H1 (cell line): ENCODE measurements at regions not wholly inside any gene's neighbourhood (a gene's known extent, or its start where the extent isn't known, plus 50 kb on each side); places are given as distances from the start of the nearest gene placed in this dataset.

ENCODE experiments used
- CTCF ChIA-PET: fragments of 300-600 bp; sonication (Branson Sonifier 250); formaldehyde crosslinking; loops from one replicate; lab custom pipeline; 2021; ENCODE audit not compliant: partially characterized antibody; lab: Charles Lee
- POLR2A ChIA-PET: fragments of 300-600 bp; sonication (Branson Sonifier 250); formaldehyde crosslinking; loops from one replicate; lab custom pipeline; 2021; ENCODE audit warnings: inconsistent platforms; ENCODE audit not compliant: partially characterized antibody; lab: Charles Lee
- DNase-seq, 2 experiments: peaks; one replicate each; pipeline versions ENCODE4 v3.0.0 to v3.0.0-alpha.2; 2010 to 2022; ENCODE audit warnings: low spot score in 2 of 2, low read depth in 1 of 2, mixed read lengths in 1 of 2
- FAIRE-seq: peaks from 2 replicates; lab custom pipeline; 2011; peaks lifted over from hg19 to GRCh38; lab: Jason Lieb, UNC
- H2AFZ ChIP-seq: 2 replicates; pipeline ENCODE4 v1.8.1; 2012; ENCODE audit warnings: low read length, inconsistent platforms
- H2AK5ac ChIP-seq: 2 replicates; pipeline ENCODE4 v1.6.1; 2013; ENCODE audit warnings: low read depth, low read length
- H2BK120ac ChIP-seq: replicated peaks from 2 replicates; pipeline ENCODE3; 2013; ENCODE audit warnings: low read depth, low read length, inconsistent platforms
- H2BK12ac ChIP-seq: 2 replicates; pipeline ENCODE4 v1.6.1; 2013; ENCODE audit warnings: low read depth, low read length
- H2BK15ac ChIP-seq: 2 replicates; pipeline ENCODE4 v1.6.1; 2013; ENCODE audit warnings: low read length
- H2BK20ac ChIP-seq: 2 replicates; pipeline ENCODE4 v1.6.1; 2013; ENCODE audit warnings: low read length
- H2BK5ac ChIP-seq: 2 replicates; pipeline ENCODE4 v1.6.1; 2013; ENCODE audit warnings: low read depth, low read length
- H3K14ac ChIP-seq: 2 replicates; pipeline ENCODE4 v1.6.1; 2013; ENCODE audit warnings: inconsistent platforms; ENCODE audit not compliant: insufficient read length
- H3K18ac ChIP-seq: 2 replicates; pipeline ENCODE4 v1.6.1; 2013; ENCODE audit warnings: low read length; ENCODE audit errors: extremely low read depth
- H3K23ac ChIP-seq: 2 replicates; pipeline ENCODE4 v1.6.1; 2013; ENCODE audit warnings: inconsistent platforms; ENCODE audit not compliant: insufficient read length
- H3K23me2 ChIP-seq: 2 replicates; pipeline ENCODE4 v1.6.1; 2013; ENCODE audit warnings: low read depth, low read length
- H3K27ac ChIP-seq: 2 replicates; pipeline ENCODE4 v1.6.1; 2011; ENCODE audit warnings: low read depth, low read length, inconsistent platforms
- H3K27me3 ChIP-seq, 4 experiments: replicated peaks in 1 of 4; 1 replicate in 1 of 4; 2 replicates in 3 of 4; pipeline versions ENCODE4 v1.6.1 to v1.8.1; 2011 to 2013; ENCODE audit warnings: low read length in 3 of 4, mild to moderate bottlenecking in 3 of 4, inconsistent platforms in 2 of 4, mixed read lengths in 2 of 4, moderate library complexity in 1 of 4; ENCODE audit not compliant: control insufficient read depth in 3 of 4, insufficient read depth in 3 of 4; ENCODE audit errors: extremely low read depth in 1 of 4
- H3K36me3 ChIP-seq, 4 experiments: 2 replicates each; pipeline versions ENCODE4 v1.6.1 to v1.8.1; 2011 to 2013; ENCODE audit warnings: mild to moderate bottlenecking in 4 of 4, low read length in 3 of 4, moderate library complexity in 2 of 4, control low read depth in 1 of 4, inconsistent platforms in 1 of 4; ENCODE audit not compliant: insufficient read depth in 4 of 4, control insufficient read depth in 2 of 4
- H3K4ac ChIP-seq: replicated peaks from 2 replicates; pipeline ENCODE3; 2013; ENCODE audit warnings: low read length, low read depth, mixed read lengths, inconsistent platforms; ENCODE audit not compliant: insufficient read length
- H3K4me1 ChIP-seq, 4 experiments: replicated peaks in 1 of 4; 1 replicate in 1 of 4; 2 replicates in 3 of 4; pipeline versions ENCODE4 v1.6.1 to v1.8.1; 2011 to 2013; ENCODE audit warnings: low read length in 3 of 4, inconsistent platforms in 2 of 4, mixed read lengths in 1 of 4; ENCODE audit not compliant: insufficient read depth in 4 of 4, control insufficient read depth in 3 of 4
- H3K4me2 ChIP-seq, 2 experiments: 2 replicates each; pipeline versions ENCODE4 v1.6.1 to v1.8.1; 2011 to 2013; ENCODE audit warnings: low read depth in 2 of 2, low read length in 2 of 2, control low read depth in 1 of 2, inconsistent platforms in 1 of 2, mild to moderate bottlenecking in 1 of 2; ENCODE audit not compliant: insufficient read depth in 1 of 2
- H3K4me3 ChIP-seq, 4 experiments: fragments of 200-600, 300-600 bp in 1 of 4; sonication (generic), shearing (Covaris generic), sonication (Bioruptor Twin) in 1 of 4; 2 replicates each; pipeline versions ENCODE4 v1.5.1 to v1.8.1; 2011 to 2016; ENCODE audit warnings: low read length in 4 of 4, low read depth in 3 of 4, control low read depth in 2 of 4, inconsistent platforms in 2 of 4, mild to moderate bottlenecking in 2 of 4, mixed read lengths in 1 of 4, moderate library complexity in 1 of 4; ENCODE audit not compliant: insufficient read depth in 2 of 4; ENCODE audit errors: extremely low read depth in 1 of 4
- H3K56ac ChIP-seq: replicated peaks from 2 replicates; pipeline ENCODE3; 2013; ENCODE audit warnings: low read depth, mild to moderate bottlenecking, mixed read lengths, low read length, inconsistent platforms; ENCODE audit not compliant: insufficient read length
- H3K79me1 ChIP-seq: 2 replicates; pipeline ENCODE4 v1.6.1; 2013; ENCODE audit warnings: low read depth, low read length, control low read depth
- H3K79me2 ChIP-seq, 2 experiments: 2 replicates each; pipeline versions ENCODE4 v1.6.1 to v1.8.1; 2012 to 2013; ENCODE audit warnings: low read length in 2 of 2, mild to moderate bottlenecking in 2 of 2, inconsistent platforms in 1 of 2; ENCODE audit not compliant: insufficient read depth in 2 of 2, control insufficient read depth in 1 of 2
- H3K9ac ChIP-seq, 4 experiments: replicated peaks in 1 of 4; 1 replicate in 1 of 4; 2 replicates in 3 of 4; pipeline versions ENCODE4 v1.6.1 to v1.8.1; 2011 to 2013; ENCODE audit warnings: low read depth in 3 of 4, low read length in 3 of 4, control low read depth in 2 of 4, mild to moderate bottlenecking in 2 of 4, moderate library complexity in 2 of 4, inconsistent platforms in 1 of 4; ENCODE audit errors: extremely low read depth in 1 of 4
- H3K9me3 ChIP-seq, 2 experiments: 2 replicates each; pipeline versions ENCODE4 v1.6.1 to v1.8.1; 2012 to 2013; ENCODE audit warnings: mild to moderate bottlenecking in 2 of 2, moderate library complexity in 2 of 2, control low read depth in 1 of 2, inconsistent platforms in 1 of 2, low read depth in 1 of 2, low read length in 1 of 2, mixed read lengths in 1 of 2; ENCODE audit not compliant: insufficient read depth in 2 of 2
- H4K20me1 ChIP-seq, 2 experiments: replicated peaks in 1 of 2; 2 replicates each; pipeline versions ENCODE3 to v1.8.1; 2011 to 2013; ENCODE audit warnings: inconsistent platforms in 2 of 2, low read length in 2 of 2, mild to moderate bottlenecking in 1 of 2; ENCODE audit not compliant: insufficient read depth in 2 of 2, control insufficient read depth in 1 of 2
- H4K5ac ChIP-seq: 2 replicates; pipeline ENCODE4 v1.6.1; 2013; ENCODE audit warnings: low read length, low read depth, mixed read lengths, inconsistent platforms; ENCODE audit not compliant: insufficient read length
- H4K8ac ChIP-seq: 2 replicates; pipeline ENCODE4 v1.8.0; 2013; ENCODE audit warnings: mild to moderate bottlenecking, moderate library complexity, low read length, inconsistent platforms; ENCODE audit not compliant: insufficient read depth; ENCODE audit errors: extremely low read depth
- H4K91ac ChIP-seq: replicated peaks from 2 replicates; pipeline ENCODE3; 2013; ENCODE audit warnings: low read length, mixed read lengths, inconsistent platforms; ENCODE audit not compliant: insufficient read length
- ATF2 ChIP-seq: IDR thresholded peaks from 2 replicates; pipeline ENCODE4 v1.6.1; 2012; ENCODE audit warnings: low read length, inconsistent platforms
- CREB1 ChIP-seq: IDR thresholded peaks from 2 replicates; pipeline ENCODE4 v1.6.1; 2012; ENCODE audit warnings: inconsistent platforms
- E2F6 ChIP-seq: IDR thresholded peaks from 2 replicates; pipeline ENCODE4 v1.6.1; 2012; ENCODE audit warnings: inconsistent platforms
- HDAC2 ChIP-seq, 2 experiments: fragments of 300-600 bp in 1 of 2; sonication (generic) in 1 of 2; IDR thresholded peaks; 2 replicates each; pipeline ENCODE4 v1.6.1; 2011 to 2012; ENCODE audit warnings: low read depth in 2 of 2, low read length in 2 of 2, mild to moderate bottlenecking in 2 of 2, moderate library complexity in 2 of 2, borderline replicate concordance in 1 of 2, inconsistent platforms in 1 of 2
- RAD21 ChIP-seq, 2 experiments: IDR thresholded peaks in 1 of 2; conservative IDR thresholded peaks in 1 of 2; 2 replicates each; pipeline ENCODE4 v1.6.1; 2011; ENCODE audit warnings: low read depth in 2 of 2, low read length in 2 of 2, improper control_type of control experiment in 1 of 2, inconsistent platforms in 1 of 2, mild to moderate bottlenecking in 1 of 2, moderate library complexity in 1 of 2
- SUZ12 ChIP-seq: fragments of 200-600 bp; sonication (generic); IDR thresholded peaks from 2 replicates; pipeline ENCODE4 v1.6.1; 2012; ENCODE audit warnings: mild to moderate bottlenecking, inconsistent platforms, low read length, moderate library complexity, mixed read lengths
- TBP ChIP-seq: IDR thresholded peaks from 2 replicates; pipeline ENCODE4 v1.6.1; 2011; ENCODE audit warnings: low read depth, low read length, improper control_type of control experiment
- WGBS, 2 experiments: shearing (Covaris generic) in 1 of 2; methylation state at CpG; one replicate each; pipeline versions ENCODE4 v1.1.6 to v1.1.7; 2013 to 2015; ENCODE audit warnings: low lambda C conversion rate in 2 of 2, mixed read lengths in 2 of 2, inconsistent platforms in 1 of 2, low coverage in 1 of 2, missing lambda C conversion rate in 1 of 2; ENCODE audit not compliant: insufficient replicate concordance in 2 of 2, insufficient coverage in 1 of 2, insufficient read length in 1 of 2; ENCODE audit errors: extremely low coverage in 1 of 2, missing lambda C conversion rate in 1 of 2; 5-methylcytosine and 5-hydroxymethylcytosine counted together

GRCh38 chr5:121630402-121630801, 221.3 kb upstream of the FTMT start:
- Histone ChIP-seq H3K9me3 (no peaks in the 10 kb centered on the region), H3K9ac (no peak overlapping the region), H3K36me3 (no peaks in the 10 kb centered on the region), H4K5ac (no peak overlapping the region), H3K14ac (no peak overlapping the region), H2BK20ac (no peak overlapping the region), H3K18ac (no peak overlapping the region), H3K23ac (no peak overlapping the region), H3K27me3 (no peaks in the 10 kb centered on the region), H2AFZ (0 out of 2 replicates have a peak overlapping the region, but pooled peaks have one; percentile 37), H3K4me2 (no peak overlapping the region), H3K4ac (no peak overlapping the region), H3K79me1 (no peaks in the 10 kb centered on the region), H3K27ac (no peak overlapping the region), H2BK120ac (no peak overlapping the region), H2BK5ac (no peak overlapping the region), H2BK15ac (no peak overlapping the region), H2AK5ac (no peak overlapping the region), H4K91ac (no peak overlapping the region), H2BK12ac (no peak overlapping the region), H3K56ac (no peak overlapping the region), H3K4me1 (no peaks in the 10 kb centered on the region), H3K23me2 (no peaks in the 10 kb centered on the region), H4K20me1 (no peaks in the 10 kb centered on the region), H3K79me2 (no peaks in the 10 kb centered on the region), H4K8ac (no peak overlapping the region), H3K4me3 (no peak overlapping the region)
- TF ChIP-seq ATF2, result no peak
- TF ChIP-seq SUZ12, result no peak
- TF ChIP-seq E2F6, result no peak
- TF ChIP-seq TBP, result no peak
- TF ChIP-seq RAD21 (IDR thresholded peaks at IDR 0.05 in 1 of 2, conservative IDR thresholded peaks at IDR 0.05 in 1 of 2; ENCODE audit: low read depth in 2 of 2, low read length in 2 of 2), result peak; percentile 22 to 37
- TF ChIP-seq HDAC2 (IDR thresholded peaks at IDR 0.05; ENCODE audit: borderline replicate concordance in 1 of 2, low read depth in 2 of 2, low read length in 2 of 2), result no peak
- no peak for TF ChIP-seq CREB1
- DNase-seq, result no peak
- WGBS, 2 experiments, result 85% methylated on average over 5 of the region's 5 CpGs; no CpG with 5 or more reads in 1 of the 2 experiments
- POLR2A ChIA-PET, result no interaction called here
- no peak for FAIRE-seq
- CTCF ChIA-PET, result no interaction called here
